Stimulated activated CD8-positive, alpha-beta memory T cell treated with anti-CD3 and anti-CD28 coated beads, Interleukin-7, amount 100 ng/mL, for 24 hours (primary cell): ENCODE measurements at regions not wholly inside any gene's neighbourhood (a gene's known extent, or its start where the extent isn't known, plus 50 kb on each side); places are given as distances from the start of the nearest gene placed in this dataset.
"Not testable (repeated sequence)": the region's sequence is repeated elsewhere in the genome, so short reads cannot be mapped to it uniquely, and the experiment has no call there.

ENCODE experiments used
- DNase-seq: peaks from one replicate; pipeline ENCODE4 v3.0.0-alpha.2; 2020; ENCODE audit warnings: low read depth

GRCh38 chr6:21847711-21848480, 254.3 kb downstream of the SOX4 start:
- DNase-seq: no peak

GRCh38 chr6:21850691-21851090, 257.1 kb downstream of the SOX4 start:
- no peak for DNase-seq

GRCh38 chr6:21855811-21856455, 262.4 kb downstream of the SOX4 start:
- no peak for DNase-seq

GRCh38 chr6:21856456-21856825, 262.9 kb downstream of the SOX4 start:
- no peak for DNase-seq

- DNase-seq: no peak
These were observed 263.3 kb downstream of the SOX4 start for GRCh38 chr6:21856844-21857243.

GRCh38 chr6:21858076-21858475, 264.5 kb downstream of the SOX4 start:
- DNase-seq: no peak

GRCh38 chr6:21859193-21859735, 265.7 kb downstream of the SOX4 start:
- DNase-seq: no peak

- DNase-seq: no peak
These were observed 268.4 kb downstream of the SOX4 start for GRCh38 chr6:21861942-21862341.

GRCh38 chr6:21864206-21864605, 270.7 kb downstream of the SOX4 start:
- no peak for DNase-seq

GRCh38 chr6:21868226-21868625, 274.7 kb downstream of the SOX4 start:
- DNase-seq: no peak

GRCh38 chr6:21869085-21869771, 275.7 kb downstream of the SOX4 start:
- no peak for DNase-seq

- no peak for DNase-seq
These were observed 276.7 kb downstream of the SOX4 start for GRCh38 chr6:21870076-21870730.

- DNase-seq: no peak
These were observed 278.3 kb downstream of the SOX4 start for GRCh38 chr6:21871831-21872230.

GRCh38 chr6:21872749-21873148, 279.2 kb downstream of the SOX4 start:
- DNase-seq: no peak

GRCh38 chr6:21873562-21873961, 280.0 kb downstream of the SOX4 start:
- DNase-seq: no peak

GRCh38 chr6:21874372-21874771, 280.8 kb downstream of the SOX4 start:
- no peak for DNase-seq

- not testable (repeated sequence) for DNase-seq
These were observed 283.5 kb downstream of the SOX4 start for GRCh38 chr6:21877037-21877436.

- not testable (repeated sequence) for DNase-seq
These were observed 286.7 kb downstream of the SOX4 start for GRCh38 chr6:21880249-21880648.

GRCh38 chr6:21881969-21882465, 288.5 kb downstream of the SOX4 start:
- DNase-seq: no peak

GRCh38 chr6:21883595-21884328, 290.2 kb downstream of the SOX4 start:
- no peak for DNase-seq

- no peak for DNase-seq
These were observed 291.6 kb downstream of the SOX4 start for GRCh38 chr6:21885111-21885510.
